OCI-LY3 (cell line): ENCODE measurements at regions not wholly inside any gene's neighbourhood (a gene's known extent, or its start where the extent isn't known, plus 50 kb on each side); places are given as distances from the start of the nearest gene placed in this dataset.

Experiments used
- CTCF ChIP-seq: fragments of 200-600, 300-600 bp; sonication (generic); IDR thresholded peaks from 2 replicates; pipeline ENCODE4 v1.5.1; 2014; ENCODE audit warnings: antibody characterized with exemption, low read length, low read depth
- EZH2phosphoT487 ChIP-seq: fragments of 200-600 bp; shearing (Covaris generic); IDR thresholded peaks from 2 replicates; pipeline ENCODE4 v1.6.1; 2018; ENCODE audit warnings: antibody characterized with exemption, mixed run types, low read depth

GRCh38 chr9:109907810-109908458 lies 127.9 kb downstream of the PALM2AKAP2 start:
- TF ChIP-seq CTCF (no peak), EZH2phosphoT487 (no peak)
